Epithelial cell of proximal tubule (primary cell): ENCODE measurements at regions not wholly inside any gene's neighbourhood (a gene's known extent, or its start where the extent isn't known, plus 50 kb on each side); places are given as distances from the start of the nearest gene placed in this dataset.

Experiments used
- DNase-seq: peaks from one replicate; pipeline ENCODE4 v3.0.0-alpha.2; 2011; ENCODE audit warnings: low read depth
- H3K4me3 ChIP-seq: 2 replicates; pipeline ENCODE4 v1.5.1; 2011; ENCODE audit warnings: low read depth, mild to moderate bottlenecking, low read length
- CTCF ChIP-seq: conservative IDR thresholded peaks from 2 replicates; pipeline ENCODE4 v1.5.1; 2012; ENCODE audit warnings: low read depth, mild to moderate bottlenecking, low read length

GRCh38 chr2:236912326-236913120 lies 173.2 kb upstream of the COPS8 start:
- no peak overlapping the region for H3K4me3 ChIP-seq
- DNase-seq, result no peak
- no peak for TF ChIP-seq CTCF

- no peak for DNase-seq
- no peak for TF ChIP-seq CTCF
- H3K4me3 ChIP-seq, result no peak overlapping the region
Observed at GRCh38 chr2:236915186-236915585, 170.5 kb upstream of the COPS8 start.

DNA sequence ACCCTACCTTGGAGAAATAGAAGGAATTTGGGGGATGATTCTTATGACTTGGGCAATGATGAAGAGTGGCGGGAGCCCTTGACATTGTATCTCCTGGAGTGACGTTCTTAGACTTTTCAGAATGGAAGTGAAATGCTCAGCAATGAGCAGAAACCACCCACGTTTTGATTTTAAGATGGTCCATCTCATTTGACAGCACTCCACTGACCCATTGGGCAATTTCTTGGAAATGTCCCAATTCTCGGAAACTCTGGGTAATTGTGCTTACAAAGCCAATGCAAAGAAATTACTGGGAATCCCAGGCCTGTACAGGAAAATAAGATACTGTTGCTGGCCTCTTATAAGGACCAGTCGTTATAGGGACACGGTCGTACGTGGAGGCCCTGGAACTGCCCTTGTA lies 170.0 kb upstream of the COPS8 start:
- DNase-seq, result no peak
- TF ChIP-seq CTCF, result no peak
- H3K4me3 ChIP-seq, result no peak overlapping the region

DNA sequence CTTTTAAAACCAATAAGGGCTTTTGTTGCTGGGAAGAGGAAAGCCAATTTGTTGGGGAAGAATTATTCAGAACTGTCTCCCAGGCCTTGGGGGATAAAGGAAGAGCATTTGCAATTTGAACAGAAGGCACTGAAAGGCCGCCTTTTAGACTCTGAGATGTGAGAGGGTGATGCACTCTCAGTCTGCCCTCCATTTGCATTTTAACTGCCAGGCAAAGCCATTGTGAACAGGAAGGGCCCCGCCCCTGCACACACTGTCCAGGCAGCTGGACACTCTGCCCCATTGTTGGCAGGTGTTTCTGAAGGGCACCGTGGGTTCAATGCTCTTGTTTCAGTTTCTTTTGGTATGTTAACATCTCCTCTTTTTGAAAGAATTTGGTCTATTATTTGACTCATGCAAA lies 169.5 kb upstream of the COPS8 start:
- no peak for DNase-seq
- H3K4me3 ChIP-seq, result no peak overlapping the region
- TF ChIP-seq CTCF, result no peak

DNA sequence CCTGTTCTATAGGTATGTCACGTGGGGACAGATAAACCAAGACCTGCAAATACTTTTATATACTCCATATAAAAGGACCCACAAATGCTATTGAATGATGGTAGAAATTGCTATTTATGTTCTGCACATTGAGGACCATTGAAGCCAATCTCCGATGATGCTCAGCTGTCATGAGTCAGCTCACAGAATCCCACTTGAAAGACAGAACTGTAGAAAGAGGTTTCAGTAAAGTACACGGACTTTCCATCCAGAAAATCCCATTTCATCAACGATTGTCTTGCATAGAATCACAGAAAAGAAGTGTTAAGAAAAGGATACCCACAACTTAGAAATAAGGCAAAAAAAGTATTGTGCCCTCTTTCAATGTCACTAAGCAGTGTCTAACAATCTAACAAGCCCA lies 169.0 kb upstream of the COPS8 start:
- DNase-seq, result no peak
- no peak overlapping the region for H3K4me3 ChIP-seq
- no peak for TF ChIP-seq CTCF

- DNase-seq, result no peak
- H3K4me3 ChIP-seq, result no peak overlapping the region
- no peak for TF ChIP-seq CTCF
Observed at GRCh38 chr2:236917164-236917563, 168.5 kb upstream of the COPS8 start.

GRCh38 chr2:236918545-236918944 lies 167.1 kb upstream of the COPS8 start:
- TF ChIP-seq CTCF, result no peak
- DNase-seq, result no peak
- H3K4me3 ChIP-seq, result no peak overlapping the region
